ENCODE measurements at regions not wholly inside any gene's neighbourhood (a gene's known extent, or its start where the extent isn't known, plus 50 kb on each side); places are given as distances from the start of the nearest gene placed in this dataset.

DNA sequence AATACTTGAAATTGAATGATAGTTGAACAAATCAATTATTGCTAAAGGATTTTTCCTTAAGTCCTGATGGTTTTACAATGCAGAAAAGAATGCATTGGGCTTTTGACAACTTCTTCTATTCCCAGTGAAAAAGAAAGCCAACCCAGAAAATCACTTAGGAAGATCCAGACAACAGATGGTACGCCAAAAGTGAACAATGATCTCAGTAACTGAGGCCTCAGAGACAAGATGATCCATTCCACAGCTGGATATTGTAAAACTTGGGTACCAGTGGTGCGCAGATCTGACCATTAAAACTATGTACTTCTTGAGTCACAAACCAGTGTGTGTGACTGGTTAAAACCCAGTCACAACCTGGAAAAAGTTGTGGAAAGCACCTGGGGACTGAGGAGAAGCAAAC, 173.5 kb downstream of the ETAA1 start:
- no peak for DNase-seq
- H3K27ac ChIP-seq = no peak overlapping the region
- H3K27me3 ChIP-seq = no peaks in the 10 kb centered on the region
- no peak for TF ChIP-seq POLR2A (IDR thresholded peaks at IDR 0.05)
- TF ChIP-seq, protein P1, sequence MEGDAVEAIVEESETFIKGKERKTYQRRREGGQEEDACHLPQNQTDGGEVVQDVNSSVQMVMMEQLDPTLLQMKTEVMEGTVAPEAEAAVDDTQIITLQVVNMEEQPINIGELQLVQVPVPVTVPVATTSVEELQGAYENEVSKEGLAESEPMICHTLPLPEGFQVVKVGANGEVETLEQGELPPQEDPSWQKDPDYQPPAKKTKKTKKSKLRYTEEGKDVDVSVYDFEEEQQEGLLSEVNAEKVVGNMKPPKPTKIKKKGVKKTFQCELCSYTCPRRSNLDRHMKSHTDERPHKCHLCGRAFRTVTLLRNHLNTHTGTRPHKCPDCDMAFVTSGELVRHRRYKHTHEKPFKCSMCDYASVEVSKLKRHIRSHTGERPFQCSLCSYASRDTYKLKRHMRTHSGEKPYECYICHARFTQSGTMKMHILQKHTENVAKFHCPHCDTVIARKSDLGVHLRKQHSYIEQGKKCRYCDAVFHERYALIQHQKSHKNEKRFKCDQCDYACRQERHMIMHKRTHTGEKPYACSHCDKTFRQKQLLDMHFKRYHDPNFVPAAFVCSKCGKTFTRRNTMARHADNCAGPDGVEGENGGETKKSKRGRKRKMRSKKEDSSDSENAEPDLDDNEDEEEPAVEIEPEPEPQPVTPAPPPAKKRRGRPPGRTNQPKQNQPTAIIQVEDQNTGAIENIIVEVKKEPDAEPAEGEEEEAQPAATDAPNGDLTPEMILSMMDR (IDR thresholded peaks at IDR 0.05) = no peak
- H3K9me3 ChIP-seq = no peaks in the 10 kb centered on the region
- H3K36me3 ChIP-seq = no peaks in the 10 kb centered on the region
- H3K4me3 ChIP-seq = no peak overlapping the region
- H3K4me1 ChIP-seq = no peaks in the 10 kb centered on the region

DNA sequence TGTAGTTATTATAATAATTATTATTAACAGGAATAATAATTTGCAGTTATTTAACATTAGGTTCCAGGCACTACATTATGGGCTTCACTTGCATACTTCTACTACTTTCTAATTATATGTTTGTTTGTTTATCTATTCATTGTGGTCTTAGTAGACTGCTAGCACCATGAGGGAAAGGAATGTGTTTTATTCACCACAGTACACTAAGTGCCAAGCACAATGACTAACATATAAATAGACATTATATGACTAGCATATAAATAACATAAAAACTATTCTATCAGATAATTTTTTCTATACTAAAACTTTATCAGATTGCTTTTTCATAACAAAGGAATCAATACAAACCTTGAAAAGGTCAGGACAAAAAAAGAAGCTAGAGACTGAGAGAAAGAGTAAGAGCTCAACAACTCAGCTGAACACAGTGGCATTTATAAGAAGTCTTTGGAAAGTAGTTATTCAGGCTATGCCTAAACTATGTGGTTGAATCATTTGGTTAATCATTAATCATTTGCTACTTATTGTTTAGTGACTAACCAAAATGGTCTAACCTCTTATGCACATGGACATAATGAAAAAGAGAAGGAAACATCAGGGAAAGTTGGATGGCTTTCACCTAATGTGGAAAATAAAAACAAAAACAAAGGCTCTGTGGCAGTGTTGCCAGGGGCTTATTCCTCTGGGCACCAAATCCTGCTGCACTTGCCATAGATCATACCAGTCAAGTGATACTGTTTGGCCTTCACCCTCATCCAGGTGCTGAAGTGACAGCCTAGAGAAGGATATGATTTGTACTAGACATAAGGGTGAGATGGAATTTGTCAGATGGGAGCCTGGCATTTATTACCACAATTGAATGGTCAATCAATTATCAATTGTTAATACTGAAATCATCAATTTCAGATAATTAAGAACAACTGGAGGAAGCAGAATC, 174.9 kb downstream of the ETAA1 start:
- Histone ChIP-seq H3K36me3 (no peaks in the 10 kb centered on the region), H3K27ac (peak overlapping the region in 1 of 4 donors; percentile 43), H3K27me3 (no peaks in the 10 kb centered on the region), H3K4me1 (no peaks in the 10 kb centered on the region), H3K9me3 (no peaks in the 10 kb centered on the region), H3K4me3 (no peak overlapping the region)
- no peak for DNase-seq
- TF ChIP-seq, protein P1 (IDR thresholded peaks at IDR 0.05) = no peak
- TF ChIP-seq POLR2A (IDR thresholded peaks at IDR 0.05) = no peak

DNA sequence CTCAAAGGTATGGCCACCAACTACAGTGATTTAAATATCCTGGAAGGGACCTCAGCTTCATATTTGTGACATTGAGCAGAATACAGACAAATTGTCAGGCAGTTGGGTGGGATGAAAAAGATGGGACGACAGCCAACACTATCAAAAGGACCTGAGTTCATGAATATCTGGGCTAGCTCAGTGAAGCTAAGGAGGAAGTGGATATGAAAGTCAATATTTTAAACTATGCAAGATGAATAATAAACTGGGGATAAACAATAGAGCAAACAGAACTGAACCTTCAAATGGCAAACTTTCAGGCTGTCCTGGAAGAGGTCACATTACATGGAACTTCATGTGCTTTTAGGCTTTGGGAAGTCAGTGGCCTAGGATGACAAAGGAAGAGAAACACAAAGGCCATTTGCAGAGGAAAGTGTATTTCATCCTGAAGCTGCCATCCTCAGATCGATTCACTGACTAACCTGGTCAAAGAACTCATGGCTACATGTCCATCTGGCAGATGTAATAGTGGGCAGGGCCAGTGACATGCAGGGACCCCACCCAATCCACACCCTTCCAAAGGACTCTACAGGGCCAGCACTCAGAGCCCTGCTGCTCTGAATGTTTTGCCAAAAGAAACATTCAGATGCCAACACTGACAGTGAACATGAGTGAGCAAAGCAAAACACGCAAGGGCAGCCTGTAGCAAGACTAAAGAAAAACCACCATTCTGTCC, 175.7 kb downstream of the ETAA1 start:
- no peaks in the 10 kb centered on the region for H3K9me3 ChIP-seq
- H3K4me1 ChIP-seq = no peaks in the 10 kb centered on the region
- H3K27ac ChIP-seq = peak overlapping the region in 1 of 4 donors; percentile 43
- peak in 1 of 3 donors; percentile 64 for DNase-seq
- H3K36me3 ChIP-seq = no peaks in the 10 kb centered on the region
- TF ChIP-seq POLR2A (IDR thresholded peaks at IDR 0.05) = no peak
- TF ChIP-seq, protein P1 (IDR thresholded peaks at IDR 0.05) = no peak
- H3K4me3 ChIP-seq = no peak overlapping the region
- no peaks in the 10 kb centered on the region for H3K27me3 ChIP-seq

DNA sequence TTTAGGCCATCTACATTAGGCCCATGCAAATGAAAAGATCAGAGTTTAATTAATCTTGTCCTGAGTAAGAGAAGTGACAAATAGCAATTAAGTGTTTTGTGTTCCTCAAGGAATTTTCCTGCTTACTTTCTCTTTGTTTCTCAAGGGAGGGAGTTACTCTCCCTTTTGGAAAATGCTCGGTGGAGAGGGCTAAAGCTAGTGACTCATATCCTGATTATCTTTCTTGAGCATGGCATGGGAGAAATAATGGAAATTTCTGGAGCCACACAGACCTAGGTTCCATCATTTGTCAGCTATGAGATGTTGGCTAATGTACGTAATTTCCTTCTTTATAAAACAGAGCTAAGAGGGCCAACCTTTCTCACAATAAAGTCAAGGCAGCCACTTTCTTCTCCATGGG, 177.1 kb downstream of the ETAA1 start:
- Histone ChIP-seq H3K4me3 (no peak overlapping the region), H3K4me1 (no peaks in the 10 kb centered on the region), H3K27ac (no peak overlapping the region), H3K36me3 (no peaks in the 10 kb centered on the region), H3K9me3 (no peaks in the 10 kb centered on the region), H3K27me3 (no peaks in the 10 kb centered on the region)
- TF ChIP-seq POLR2A (IDR thresholded peaks at IDR 0.05) = no peak
- TF ChIP-seq, protein P1 (IDR thresholded peaks at IDR 0.05) = no peak
- DNase-seq = no peak

DNA sequence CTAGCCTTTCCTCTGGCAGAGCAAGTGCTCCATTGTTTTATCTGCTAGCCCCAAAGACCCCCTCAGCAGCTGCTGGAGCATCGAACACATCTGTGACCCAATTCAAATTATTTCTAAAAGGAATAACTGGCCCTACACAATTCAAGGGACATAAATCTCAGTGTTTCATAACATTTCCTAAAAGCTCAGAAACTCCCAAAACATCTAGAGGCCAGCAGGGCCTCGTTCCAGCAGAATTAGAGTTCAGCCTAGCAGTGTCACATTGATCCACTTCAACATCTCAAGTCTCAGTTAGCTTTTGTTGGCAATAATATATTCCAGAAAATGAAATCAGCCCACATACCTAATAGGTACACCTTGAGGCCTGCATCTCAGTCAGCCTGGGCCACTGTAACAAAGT, 179.1 kb downstream of the ETAA1 start:
- Histone ChIP-seq H3K27me3 (no peaks in the 10 kb centered on the region), H3K9me3 (no peaks in the 10 kb centered on the region)

More for the DNA sequence above, 179.1 kb downstream of the ETAA1 start:
- DNase-seq = no peak
- no peaks in the 10 kb centered on the region for H3K36me3 ChIP-seq
- TF ChIP-seq POLR2A (IDR thresholded peaks at IDR 0.05) = no peak
- TF ChIP-seq, protein P1 (IDR thresholded peaks at IDR 0.05) = no peak
- H3K27ac ChIP-seq = no peak overlapping the region
- H3K4me1 ChIP-seq = no peaks in the 10 kb centered on the region
- no peak overlapping the region for H3K4me3 ChIP-seq
